ENCODE measurements at regions not wholly inside any gene's neighbourhood (a gene's known extent, or its start where the extent isn't known, plus 50 kb on each side); places are given as distances from the start of the nearest gene placed in this dataset.

GRCh38 chr21:18460979-18461378 lies 57.4 kb upstream of the TMPRSS15 start:
- no peak for DNase-seq

GRCh38 chr21:18461743-18462142 lies 58.2 kb upstream of the TMPRSS15 start:
- no peak for DNase-seq

- no peak for DNase-seq
Measured at GRCh38 chr21:18467715-18468114, 64.1 kb upstream of the TMPRSS15 start.

GRCh38 chr21:18468790-18469189 lies 65.2 kb upstream of the TMPRSS15 start:
- DNase-seq = peak in 1 of 3 experiments; percentile 22

GRCh38 chr21:18476639-18477038 lies 73.1 kb upstream of the TMPRSS15 start:
- no peak for DNase-seq

GRCh38 chr21:18477043-18477442 lies 73.5 kb upstream of the TMPRSS15 start:
- no peak for DNase-seq

GRCh38 chr21:18478513-18478912 lies 74.9 kb upstream of the TMPRSS15 start:
- DNase-seq = no peak

GRCh38 chr21:18488252-18488651 lies 84.7 kb upstream of the TMPRSS15 start:
- no peak for DNase-seq

- DNase-seq = no peak
Measured at GRCh38 chr21:18493422-18493821, 89.8 kb upstream of the TMPRSS15 start.

- DNase-seq = no peak
Measured at GRCh38 chr21:18495523-18495922, 91.9 kb upstream of the TMPRSS15 start.

GRCh38 chr21:18498431-18498830 lies 94.8 kb upstream of the TMPRSS15 start:
- DNase-seq = no peak

- DNase-seq = peak; percentile 38 to 78 (median 39)
Measured at GRCh38 chr21:18499761-18500376, 96.3 kb upstream of the TMPRSS15 start.

GRCh38 chr21:18518054-18518481 lies 114.5 kb upstream of the TMPRSS15 start:
- DNase-seq = peak in 1 of 3 experiments; percentile 29

- DNase-seq = no peak
Measured at GRCh38 chr21:18521204-18521603, 117.6 kb upstream of the TMPRSS15 start.

GRCh38 chr21:18522181-18522972 lies 118.8 kb upstream of the TMPRSS15 start:
- DNase-seq = peak in 2 of 3 experiments; percentile 10 to 58

GRCh38 chr21:18524097-18524880 lies 120.7 kb upstream of the TMPRSS15 start:
- peak in 2 of 3 experiments; percentile 41 to 86 for DNase-seq

GRCh38 chr21:18529254-18529653 lies 125.7 kb upstream of the TMPRSS15 start:
- peak in 2 of 3 experiments; percentile 39 to 83 for DNase-seq

- no peak for DNase-seq
Measured at GRCh38 chr21:18542081-18542480, 138.5 kb upstream of the TMPRSS15 start.

GRCh38 chr21:18545908-18546307 lies 142.3 kb upstream of the TMPRSS15 start:
- no peak for DNase-seq

GRCh38 chr21:18547347-18547746 lies 143.8 kb upstream of the TMPRSS15 start:
- no peak for DNase-seq

GRCh38 chr21:18548249-18548648 lies 144.7 kb upstream of the TMPRSS15 start:
- no peak for DNase-seq

GRCh38 chr21:18549214-18549905 lies 145.8 kb upstream of the TMPRSS15 start:
- no peak for DNase-seq

- peak in 2 of 3 experiments; percentile 22 to 79 for DNase-seq
Measured at GRCh38 chr21:18550361-18550760, 146.8 kb upstream of the TMPRSS15 start.

Measured in NCI-H1417 (cell line).